Uterus (tissue), 3 donors: ENCODE measurements at regions not wholly inside any gene's neighbourhood (a gene's known extent, or its start where the extent isn't known, plus 50 kb on each side); places are given as distances from the start of the nearest gene placed in this dataset.

Source experiments
- DNase-seq, 2 donors: peaks; one replicate each; pipeline ENCODE4 v3.0.0-alpha.2; 2019 to 2020
- H3K27ac ChIP-seq, 2 donors: fragments of 200-600 bp; sonication (generic); 1 replicate in 1 of 2; 2 replicates in 1 of 2; pipeline ENCODE4 v1.5.1; 2016 to 2018
- H3K27me3 ChIP-seq, 2 donors: fragments of 200-600 bp; sonication (generic); one replicate each; pipeline ENCODE4 v1.5.1; 2018 to 2019; ENCODE audit warnings: control low read depth in 1 of 2
- H3K36me3 ChIP-seq, 2 donors: fragments of 200-600 bp; sonication (generic); one replicate each; pipeline ENCODE4 v1.5.1; 2019; ENCODE audit warnings: control low read depth in 1 of 2
- H3K4me1 ChIP-seq, 2 donors: fragments of 200-600 bp; sonication (generic); one replicate each; pipeline ENCODE4 v1.5.1; 2018 to 2019; ENCODE audit warnings: control low read depth in 1 of 2
- H3K4me3 ChIP-seq, 2 donors: fragments of 200-600 bp; sonication (generic); 1 replicate in 1 of 2; 2 replicates in 1 of 2; pipeline ENCODE4 v1.5.1; 2018 to 2019; ENCODE audit warnings: mild to moderate bottlenecking in 1 of 2
- H3K9me3 ChIP-seq, 2 donors: fragments of 200-600 bp; sonication (generic); one replicate each; pipeline ENCODE4 v1.5.1; 2019; ENCODE audit warnings: control low read depth in 1 of 2
- CTCF ChIP-seq, 4 experiments: fragments of 200-600 bp in 2 of 4; fragments of 450-650 bp in 2 of 4; sonication (generic) in 2 of 4; IDR thresholded peaks; one replicate each; pipeline ENCODE4 v1.5.1; 2016 to 2019; ENCODE audit warnings: antibody characterized with exemption in 4 of 4, mild to moderate bottlenecking in 2 of 4, moderate library complexity in 1 of 4
- POLR2A ChIP-seq, 2 donors: fragments of 450-650 bp; IDR thresholded peaks; one replicate each; pipeline ENCODE4 v1.6.1; 2016; ENCODE audit warnings: antibody characterized with exemption in 2 of 2, mild to moderate bottlenecking in 1 of 2, moderate library complexity in 1 of 2
- intact Hi-C: fragments of 100-400 bp; cut with DNase I; formaldehyde crosslinking; loops from one replicate; pipeline ENCODE4 v1.15.1; 2023; ENCODE audit warnings: low total_unique reads
- donor health status: DM: yes; HTN: yes; CAD: no.

DNA sequence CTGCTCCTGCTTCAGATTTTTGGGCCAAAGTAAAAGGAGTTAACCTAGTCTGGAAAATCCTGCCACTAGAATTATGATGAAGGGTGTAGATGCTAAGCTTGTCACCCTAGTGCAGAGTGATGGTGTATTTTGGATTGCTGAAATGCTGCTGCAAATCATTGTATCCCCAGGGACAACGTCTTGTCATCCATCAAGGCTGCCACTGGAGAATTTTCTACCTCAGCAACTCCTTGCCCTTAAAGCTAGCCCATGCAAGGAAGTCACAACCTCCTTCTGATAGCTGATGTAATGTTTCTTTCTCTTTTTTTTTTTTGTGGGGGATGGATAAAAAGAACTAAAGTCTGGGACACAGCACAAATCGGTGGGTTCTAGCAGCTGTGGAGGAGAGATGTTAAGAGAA lies 139.4 kb upstream of the FRMD6 start:
- Histone ChIP-seq H3K4me3 (no peak overlapping the region), H3K36me3 (no peaks in the 10 kb centered on the region)

DNA sequence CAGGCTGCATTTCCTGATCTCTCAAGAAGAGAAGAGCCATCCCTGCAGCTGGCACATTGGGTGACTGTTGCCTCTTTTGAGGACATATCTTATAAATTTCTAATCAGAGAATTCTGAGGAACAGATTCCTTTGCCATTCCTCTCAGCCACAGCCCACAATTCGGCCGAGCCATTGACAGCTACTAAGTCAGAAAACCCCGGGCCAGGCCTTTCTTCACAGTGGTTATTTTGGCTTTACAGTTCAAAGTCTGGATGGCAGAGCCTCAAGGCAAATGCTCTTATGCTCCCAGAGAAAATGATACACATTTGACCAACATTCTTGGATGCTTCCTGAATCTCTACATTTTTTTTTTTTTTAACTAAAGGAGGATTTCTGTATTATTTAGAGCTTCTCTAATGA lies 138.4 kb upstream of the FRMD6 start:
- intact Hi-C loops: no loop called here
- no peaks in the 10 kb centered on the region for H3K9me3 ChIP-seq
- no peaks in the 10 kb centered on the region for H3K27me3 ChIP-seq
- TF ChIP-seq POLR2A (IDR thresholded peaks at IDR 0.05): no peak
- no peak for TF ChIP-seq CTCF (IDR thresholded peaks at IDR 0.05)
- no peak for DNase-seq
- peak overlapping the region in 1 of 2 donors; percentile 65 for H3K27ac ChIP-seq
- H3K4me1 ChIP-seq: no peaks in the 10 kb centered on the region
- no peak overlapping the region for H3K4me3 ChIP-seq
- no peaks in the 10 kb centered on the region for H3K36me3 ChIP-seq

More for the DNA sequence above, 139.4 kb upstream of the FRMD6 start:
- TF ChIP-seq CTCF (IDR thresholded peaks at IDR 0.05) (no peak), POLR2A (IDR thresholded peaks at IDR 0.05) (no peak)
- intact Hi-C loops: no loop called here
- DNase-seq: no peak
- H3K27ac ChIP-seq: peak overlapping the region in 1 of 2 donors; percentile 65
- no peaks in the 10 kb centered on the region for H3K27me3 ChIP-seq
- peaks cover 5 to 8% of the 10 kb centered on the region in 2 donors for H3K4me1 ChIP-seq
- no peaks in the 10 kb centered on the region for H3K9me3 ChIP-seq

- TF ChIP-seq POLR2A (IDR thresholded peaks at IDR 0.05) (no peak), CTCF (IDR thresholded peaks at IDR 0.05) (no peak)
- no peaks in the 10 kb centered on the region for H3K4me1 ChIP-seq
- no peak for DNase-seq
- no peak overlapping the region for H3K27ac ChIP-seq
- intact Hi-C loops: no loop called here
- H3K36me3 ChIP-seq: no peaks in the 10 kb centered on the region
- H3K27me3 ChIP-seq: no peaks in the 10 kb centered on the region
- H3K9me3 ChIP-seq: no peaks in the 10 kb centered on the region
- H3K4me3 ChIP-seq: no peak overlapping the region
Measured at GRCh38 chr14:51513933-51514332, 137.8 kb upstream of the FRMD6 start.

- peak overlapping the region in 1 of 2 donors; percentile 18 for H3K27ac ChIP-seq
- H3K9me3 ChIP-seq: no peaks in the 10 kb centered on the region
- no peak for DNase-seq
- H3K27me3 ChIP-seq: no peaks in the 10 kb centered on the region
- intact Hi-C loops: no loop called here
- H3K4me3 ChIP-seq: no peak overlapping the region
- H3K4me1 ChIP-seq: no peaks in the 10 kb centered on the region
- TF ChIP-seq CTCF (IDR thresholded peaks at IDR 0.05) (no peak), POLR2A (IDR thresholded peaks at IDR 0.05) (no peak)
- H3K36me3 ChIP-seq: no peaks in the 10 kb centered on the region
Measured at GRCh38 chr14:51515611-51516010, 136.1 kb upstream of the FRMD6 start.

- Histone ChIP-seq H3K27me3 (no peaks in the 10 kb centered on the region), H3K27ac (no peak overlapping the region), H3K4me1 (no peaks in the 10 kb centered on the region), H3K36me3 (no peaks in the 10 kb centered on the region), H3K9me3 (no peaks in the 10 kb centered on the region), H3K4me3 (no peak overlapping the region)
- TF ChIP-seq CTCF (IDR thresholded peaks at IDR 0.05) (no peak), POLR2A (IDR thresholded peaks at IDR 0.05) (no peak)
- no peak for DNase-seq
- intact Hi-C loops: no loop called here
Measured at GRCh38 chr14:51516706-51517395, 134.9 kb upstream of the FRMD6 start.
